Ovary (tissue), 7 donors: ENCODE measurements at regions not wholly inside any gene's neighbourhood (a gene's known extent, or its start where the extent isn't known, plus 50 kb on each side); places are given as distances from the start of the nearest gene placed in this dataset.

Source experiments
- DNase-seq, 5 donors: peaks; one replicate each; pipeline ENCODE4 v3.0.0-alpha.2; 2019 to 2020
- H3K27ac ChIP-seq, 2 donors: fragments of 200-600 bp; one replicate each; pipeline versions ENCODE4 v1.5.1 to v1.8.0; 2019 to 2022
- H3K27me3 ChIP-seq: fragments of 200-600 bp; one replicate; pipeline ENCODE4 v1.8.0; 2022
- H3K36me3 ChIP-seq: fragments of 200-600 bp; sonication (generic); one replicate; pipeline ENCODE4 v1.5.1; 2019
- H3K4me1 ChIP-seq: one replicate; pipeline ENCODE4 v1.8.1; 2013; ENCODE audit warnings: mild to moderate bottlenecking, moderate library complexity; ENCODE audit not compliant: insufficient read depth
- H3K4me3 ChIP-seq: fragments of 200-600 bp; sonication (generic); one replicate; pipeline ENCODE4 v1.5.1; 2017
- H3K9me3 ChIP-seq, 2 donors: fragments of 200-600 bp in 1 of 2; sonication (generic) in 1 of 2; one replicate each; pipeline versions ENCODE4 v1.5.1 to v1.8.1; 2013 to 2019; ENCODE audit warnings: mild to moderate bottlenecking in 1 of 2, moderate library complexity in 1 of 2
- EP300 ChIP-seq: sonication (generic); formaldehyde crosslinking; IDR thresholded peaks from one replicate; pipeline ENCODE4 v1.6.1; 2017; ENCODE audit warnings: antibody characterized with exemption
- POLR2A ChIP-seq: fragments of 450-650 bp; IDR thresholded peaks from one replicate; pipeline ENCODE4 v1.6.1; 2017; ENCODE audit warnings: antibody characterized with exemption, mild to moderate bottlenecking, moderate library complexity
- WGBS, 3 donors: extraction: QIAGEN DNeasy Blood & Tissue Kit in 1 of 3; methylation state at CpG; one replicate each; pipeline versions ENCODE4 v1.1.5 to v1.1.7; 2013 to 2017; 5-methylcytosine and 5-hydroxymethylcytosine counted together
- intact Hi-C, 4 donors: fragments of 100-400 bp; cut with DNase I; formaldehyde crosslinking; loops; one replicate each; pipeline versions ENCODE4 v1.11.0 to v1.15.1; 2022 to 2023
- TF ChIP-seq, protein P1 (sequence below), 3 donors: fragments of 450-650 bp in 2 of 3; fragments of 200-600 bp in 1 of 3; IDR thresholded peaks; one replicate each; pipeline versions ENCODE4 v1.5.1 to v1.8.0; 2016 to 2022; ENCODE audit warnings: antibody characterized with exemption in 3 of 3, mild to moderate bottlenecking in 1 of 3
- donor health status: DM: no; HTN: no; CAD: no; lungs with moderate emphysema.
- donor health status: DM: no; HTN: no; CAD: no.
- donor health status: Bipolar disorder and iron deficiency.
- donor health status: DM: no; HTN: no; CAD: no.
- donor health status: DM: yes; HTN: yes; CAD: no.

DNA sequence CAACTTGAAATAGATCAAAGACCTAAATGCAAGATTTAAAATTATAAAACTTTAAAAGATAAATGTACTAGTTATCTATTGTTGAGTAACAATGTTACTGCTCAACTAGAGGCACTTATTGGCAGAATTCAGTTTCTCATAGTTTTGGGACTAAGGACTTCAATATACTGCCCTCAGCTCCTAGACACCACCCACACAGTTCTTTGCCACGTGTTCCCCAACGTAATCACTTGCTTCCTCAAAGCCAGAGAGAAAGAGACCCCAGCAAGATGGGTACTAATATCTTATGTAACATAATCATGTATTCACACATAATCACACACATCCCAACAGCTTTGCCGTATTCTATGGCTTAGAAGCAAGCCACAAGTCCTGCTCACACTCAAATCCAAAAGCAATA, 50.3 kb upstream of the SLC22A16 start:
- Histone ChIP-seq H3K27ac (no peak overlapping the region), H3K36me3 (no peaks in the 10 kb centered on the region), H3K27me3 (no peaks in the 10 kb centered on the region), H3K4me3 (no peak overlapping the region), H3K4me1 (no peaks in the 10 kb centered on the region), H3K9me3 (no peaks in the 10 kb centered on the region)
- TF ChIP-seq, protein P1, sequence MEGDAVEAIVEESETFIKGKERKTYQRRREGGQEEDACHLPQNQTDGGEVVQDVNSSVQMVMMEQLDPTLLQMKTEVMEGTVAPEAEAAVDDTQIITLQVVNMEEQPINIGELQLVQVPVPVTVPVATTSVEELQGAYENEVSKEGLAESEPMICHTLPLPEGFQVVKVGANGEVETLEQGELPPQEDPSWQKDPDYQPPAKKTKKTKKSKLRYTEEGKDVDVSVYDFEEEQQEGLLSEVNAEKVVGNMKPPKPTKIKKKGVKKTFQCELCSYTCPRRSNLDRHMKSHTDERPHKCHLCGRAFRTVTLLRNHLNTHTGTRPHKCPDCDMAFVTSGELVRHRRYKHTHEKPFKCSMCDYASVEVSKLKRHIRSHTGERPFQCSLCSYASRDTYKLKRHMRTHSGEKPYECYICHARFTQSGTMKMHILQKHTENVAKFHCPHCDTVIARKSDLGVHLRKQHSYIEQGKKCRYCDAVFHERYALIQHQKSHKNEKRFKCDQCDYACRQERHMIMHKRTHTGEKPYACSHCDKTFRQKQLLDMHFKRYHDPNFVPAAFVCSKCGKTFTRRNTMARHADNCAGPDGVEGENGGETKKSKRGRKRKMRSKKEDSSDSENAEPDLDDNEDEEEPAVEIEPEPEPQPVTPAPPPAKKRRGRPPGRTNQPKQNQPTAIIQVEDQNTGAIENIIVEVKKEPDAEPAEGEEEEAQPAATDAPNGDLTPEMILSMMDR (IDR thresholded peaks at IDR 0.05) = no peak
- TF ChIP-seq POLR2A (no peak), EP300 (no peak)
- 58 to 68% (median 58%) methylated on average over 3 of the region's 3 CpGs for WGBS, 3 donors
- DNase-seq = no peak
- intact Hi-C loops = loop anchor here in 3 of 4 donors (5.0 to 10.0 kb wide), 3 partner anchors 418 to 426 kb away; no protein-coding TSS in a partner anchor
